PFSK-1 (cell line): ENCODE measurements at regions not wholly inside any gene's neighbourhood (a gene's known extent, or its start where the extent isn't known, plus 50 kb on each side); places are given as distances from the start of the nearest gene placed in this dataset.

Source experiments
- FOXP2 ChIP-seq: optimal IDR thresholded peaks from 2 replicates; pipeline ENCODE3; 2011; ENCODE audit warnings: borderline replicate concordance, control low read depth, inconsistent platforms; ENCODE audit not compliant: insufficient read depth; ENCODE audit errors: extremely low read length, extremely low read depth
- POLR2AphosphoS5 ChIP-seq: IDR thresholded peaks from 2 replicates; pipeline ENCODE4 v1.6.1; 2012; ENCODE audit warnings: low read depth, mild to moderate bottlenecking, control low read depth, low read length, moderate library complexity
- REST ChIP-seq, 2 experiments: IDR thresholded peaks; 2 replicates each; pipeline versions ENCODE4 v1.6.1 to v1.8.0; 2011 to 2012; ENCODE audit warnings: low read depth in 2 of 2, low read length in 2 of 2, control low read depth in 1 of 2, inconsistent platforms in 1 of 2, mild to moderate bottlenecking in 1 of 2, moderate library complexity in 1 of 2; ENCODE audit not compliant: insufficient read depth in 1 of 2
- SIN3A ChIP-seq: IDR thresholded peaks from 2 replicates; pipeline ENCODE4 v1.6.1; 2012; ENCODE audit warnings: mild to moderate bottlenecking, low read length, moderate library complexity, borderline replicate concordance; ENCODE audit not compliant: insufficient read depth
- TAF1 ChIP-seq: IDR thresholded peaks from 2 replicates; pipeline ENCODE4 v1.6.1; 2012; ENCODE audit warnings: low read length, control low read depth, borderline replicate concordance; ENCODE audit not compliant: insufficient read depth

- TF ChIP-seq POLR2AphosphoS5, result no peak
- TF ChIP-seq TAF1, result no peak
- no peak for TF ChIP-seq SIN3A
- no peak for TF ChIP-seq REST (IDR thresholded peaks at IDR 0.05; ENCODE audit: insufficient read depth in 1 of 2, low read depth in 2 of 2, low read length in 2 of 2)
- TF ChIP-seq FOXP2, result no peak
These were observed 268.3 kb downstream of the FBXO15 start for GRCh38 chr18:73879328-73879727.

GRCh38 chr18:73869182-73869581 lies 278.5 kb downstream of the FBXO15 start:
- no peak for TF ChIP-seq FOXP2
- TF ChIP-seq TAF1, result no peak
- TF ChIP-seq REST (IDR thresholded peaks at IDR 0.05; ENCODE audit: insufficient read depth in 1 of 2, low read depth in 2 of 2, low read length in 2 of 2), result no peak
- TF ChIP-seq POLR2AphosphoS5, result no peak
- no peak for TF ChIP-seq SIN3A

- TF ChIP-seq REST (IDR thresholded peaks at IDR 0.05; ENCODE audit: insufficient read depth in 1 of 2, low read depth in 2 of 2, low read length in 2 of 2) (no peak), SIN3A (no peak), POLR2AphosphoS5 (no peak), FOXP2 (no peak), TAF1 (no peak)
These were observed 285.9 kb downstream of the FBXO15 start for GRCh38 chr18:73861771-73862170.

GRCh38 chr18:73859837-73860397 lies 287.7 kb downstream of the FBXO15 start:
- TF ChIP-seq POLR2AphosphoS5 (no peak), TAF1 (no peak), REST (IDR thresholded peaks at IDR 0.05; ENCODE audit: insufficient read depth in 1 of 2, low read depth in 2 of 2, low read length in 2 of 2) (no peak), SIN3A (no peak), FOXP2 (no peak)

GRCh38 chr18:73852789-73853549 lies 294.7 kb downstream of the FBXO15 start:
- no peak for TF ChIP-seq TAF1
- no peak for TF ChIP-seq REST (IDR thresholded peaks at IDR 0.05; ENCODE audit: insufficient read depth in 1 of 2, low read depth in 2 of 2, low read length in 2 of 2)
- no peak for TF ChIP-seq POLR2AphosphoS5
- TF ChIP-seq SIN3A, result no peak
